Right lobe of liver (tissue), 4 donors: ENCODE measurements at regions not wholly inside any gene's neighbourhood (a gene's known extent, or its start where the extent isn't known, plus 50 kb on each side); places are given as distances from the start of the nearest gene placed in this dataset.

Experiments used
- POLR2A ChIP-seq: fragments of 450-650 bp; IDR thresholded peaks from one replicate; pipeline ENCODE4 v1.6.1; 2017; ENCODE audit warnings: antibody characterized with exemption, mild to moderate bottlenecking
- TF ChIP-seq, protein P1 (sequence below), 4 donors: fragments of 200-600 bp in 3 of 4; fragments of 450-650 bp in 1 of 4; IDR thresholded peaks; one replicate each; pipeline versions ENCODE4 v1.5.1 to v1.8.0; 2016 to 2022; ENCODE audit warnings: antibody characterized with exemption in 4 of 4, mild to moderate bottlenecking in 2 of 4
- donor health status: DM: no; HTN: no; CAD: no.
- donor health status: DM: no; HTN: no; CAD: no.
- donor health status: DM: no; HTN: yes; CAD: no.

- TF ChIP-seq POLR2A: no peak
- TF ChIP-seq, protein P1, sequence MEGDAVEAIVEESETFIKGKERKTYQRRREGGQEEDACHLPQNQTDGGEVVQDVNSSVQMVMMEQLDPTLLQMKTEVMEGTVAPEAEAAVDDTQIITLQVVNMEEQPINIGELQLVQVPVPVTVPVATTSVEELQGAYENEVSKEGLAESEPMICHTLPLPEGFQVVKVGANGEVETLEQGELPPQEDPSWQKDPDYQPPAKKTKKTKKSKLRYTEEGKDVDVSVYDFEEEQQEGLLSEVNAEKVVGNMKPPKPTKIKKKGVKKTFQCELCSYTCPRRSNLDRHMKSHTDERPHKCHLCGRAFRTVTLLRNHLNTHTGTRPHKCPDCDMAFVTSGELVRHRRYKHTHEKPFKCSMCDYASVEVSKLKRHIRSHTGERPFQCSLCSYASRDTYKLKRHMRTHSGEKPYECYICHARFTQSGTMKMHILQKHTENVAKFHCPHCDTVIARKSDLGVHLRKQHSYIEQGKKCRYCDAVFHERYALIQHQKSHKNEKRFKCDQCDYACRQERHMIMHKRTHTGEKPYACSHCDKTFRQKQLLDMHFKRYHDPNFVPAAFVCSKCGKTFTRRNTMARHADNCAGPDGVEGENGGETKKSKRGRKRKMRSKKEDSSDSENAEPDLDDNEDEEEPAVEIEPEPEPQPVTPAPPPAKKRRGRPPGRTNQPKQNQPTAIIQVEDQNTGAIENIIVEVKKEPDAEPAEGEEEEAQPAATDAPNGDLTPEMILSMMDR (IDR thresholded peaks at IDR 0.05): no peak
Observed at GRCh38 chr9:102135768-102136167, 397.3 kb upstream of the GRIN3A start.
